T-cell (primary cell): ENCODE measurements at regions not wholly inside any gene's neighbourhood (a gene's known extent, or its start where the extent isn't known, plus 50 kb on each side); places are given as distances from the start of the nearest gene placed in this dataset.

ENCODE experiments used
- ATAC-seq, 4 experiments: fragments of 200-7000 bp in 3 of 4; fragments of 150-1000 bp in 1 of 4; cut with Tn5 transposase; replicated peaks in 1 of 4; 1 replicate in 3 of 4; 2 replicates in 1 of 4; pipeline ENCODE4 v1.10.0; 2021; ENCODE audit warnings: moderate library complexity in 3 of 4, mild to moderate bottlenecking in 2 of 4, moderate number of reproducible peaks in 1 of 4
- CTCF ChIA-PET, 2 donors: fragments of 300-600 bp; sonication (Branson Sonifier 250); formaldehyde crosslinking; loops; one replicate each; lab custom pipeline; 2022; ENCODE audit warnings: antibody characterized with exemption in 2 of 2; lab: Charles Lee
- POLR2A ChIA-PET, 2 donors: fragments of 300-600 bp; sonication (Branson Sonifier 250); formaldehyde crosslinking; loops; one replicate each; lab custom pipeline; 2022; ENCODE audit warnings: antibody characterized with exemption in 2 of 2; lab: Charles Lee
- DNase-seq, 35 experiments: peaks; one replicate each; pipeline versions ENCODE4 v3.0.0 to v3.0.0-alpha.2; 2013 to 2023
- H3K27ac ChIP-seq: one replicate; pipeline ENCODE4 v1.5.1; 2013; ENCODE audit warnings: low read length
- H3K27me3 ChIP-seq, 2 experiments: replicated peaks in 1 of 2; 1 replicate in 1 of 2; 2 replicates in 1 of 2; pipeline versions ENCODE4 v1.6.1 to v1.7.0; 2013; ENCODE audit warnings: low read length in 1 of 2, mixed read lengths in 1 of 2; ENCODE audit not compliant: control insufficient read depth in 2 of 2, insufficient read depth in 2 of 2; ENCODE audit errors: extremely low read depth in 1 of 2
- H3K36me3 ChIP-seq, 2 donors: 1 replicate in 1 of 2; 2 replicates in 1 of 2; pipeline versions ENCODE4 v1.6.1 to v1.7.0; 2013; ENCODE audit warnings: low read length in 1 of 2; ENCODE audit not compliant: control insufficient read depth in 2 of 2, insufficient read depth in 1 of 2; ENCODE audit errors: extremely low read depth in 1 of 2
- H3K4me1 ChIP-seq, 2 experiments: 1 replicate in 1 of 2; 2 replicates in 1 of 2; pipeline versions ENCODE4 v1.6.1 to v1.7.0; 2013; ENCODE audit warnings: low read length in 2 of 2, mixed read lengths in 1 of 2; ENCODE audit not compliant: insufficient read depth in 2 of 2, control insufficient read depth in 1 of 2; ENCODE audit errors: extremely low read depth in 1 of 2
- H3K4me3 ChIP-seq, 2 donors: 1 replicate in 1 of 2; 2 replicates in 1 of 2; pipeline versions ENCODE4 v1.5.1 to v1.7.0; 2013; ENCODE audit warnings: mild to moderate bottlenecking in 2 of 2, low read length in 1 of 2, moderate library complexity in 1 of 2; ENCODE audit not compliant: control insufficient read depth in 1 of 2; ENCODE audit errors: extremely low read depth in 1 of 2
- H3K9me3 ChIP-seq: 2 replicates; pipeline ENCODE4 v1.7.0; 2013
- H3K27ac Mint-ChIP-seq, 2 donors: one replicate each; pipeline ENCODE4 v1.8.0; 2020 to 2021; ENCODE audit warnings: mild to moderate bottlenecking in 2 of 2, mixed read lengths in 2 of 2
- H3K27me3 Mint-ChIP-seq, 2 donors: one replicate each; pipeline ENCODE4 v1.8.0; 2021 to 2022; ENCODE audit warnings: mixed read lengths in 2 of 2
- H3K36me3 Mint-ChIP-seq: one replicate; pipeline ENCODE4 v1.8.0; 2021; ENCODE audit warnings: mixed read lengths
- H3K4me1 Mint-ChIP-seq, 3 donors: one replicate each; pipeline ENCODE4 v1.8.0; 2020 to 2022; ENCODE audit warnings: mixed read lengths in 3 of 3, mild to moderate bottlenecking in 1 of 3
- H3K4me3 Mint-ChIP-seq, 3 donors: one replicate each; pipeline ENCODE4 v1.8.0; 2020 to 2022; ENCODE audit warnings: mild to moderate bottlenecking in 3 of 3, mixed read lengths in 3 of 3, moderate library complexity in 3 of 3
- H3K9me3 Mint-ChIP-seq, 3 donors: one replicate each; pipeline ENCODE4 v1.8.0; 2020 to 2022; ENCODE audit warnings: mixed read lengths in 3 of 3
- WGBS: methylation state at CpG from one replicate; pipeline ENCODE4 v1.1.5; 2013; ENCODE audit warnings: missing lambda C conversion rate; ENCODE audit not compliant: insufficient coverage; 5-methylcytosine and 5-hydroxymethylcytosine counted together

DNA sequence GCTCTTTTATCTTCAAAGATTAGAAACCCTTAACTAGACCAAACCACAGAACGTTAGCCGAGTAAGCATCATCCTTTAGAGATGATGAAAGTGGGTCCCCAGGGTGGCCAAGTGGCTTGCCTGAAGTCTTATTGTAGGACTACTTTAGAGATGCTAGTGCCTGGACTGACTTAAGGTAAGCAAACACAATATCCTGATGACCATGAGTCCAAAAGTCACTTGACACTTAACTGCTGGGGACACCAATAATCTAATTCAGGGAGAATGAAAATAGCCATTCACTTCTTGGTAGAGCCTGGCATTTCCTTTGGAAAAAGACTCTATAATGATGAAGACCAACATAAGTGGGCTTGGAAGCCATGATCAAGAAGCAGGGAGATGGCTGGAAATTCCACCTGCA, 225.3 kb upstream of the IRF2BP2 start:
- WGBS = no CpG with 5 or more reads among the region's 2 CpGs
- no peak overlapping the region for H3K27ac ChIP-seq
- peaks cover 0 to 1% of the 10 kb centered on the region in 2 donors for H3K27me3 Mint-ChIP-seq
- POLR2A ChIA-PET = interaction anchor here in 1 of 2 donors (0.7 kb wide), 1 partner anchor 135 kb away, joined by 3 read pairs; no protein-coding TSS in a partner anchor
- H3K4me1 Mint-ChIP-seq = peaks cover 10 to 21% (median 16%) of the 10 kb centered on the region in 3 donors
- no peaks in the 10 kb centered on the region for H3K36me3 ChIP-seq
- no peak for ATAC-seq
- DNase-seq = no peak
- no peak overlapping the region for H3K4me3 ChIP-seq
- CTCF ChIA-PET = no interaction called here
- H3K36me3 Mint-ChIP-seq = no peaks in the 10 kb centered on the region
- peaks cover 0 to 3% (median 0%) of the 10 kb centered on the region in 3 donors for H3K9me3 Mint-ChIP-seq
- no peaks in the 10 kb centered on the region for H3K9me3 ChIP-seq
- H3K4me3 Mint-ChIP-seq = no peak overlapping the region
- H3K27ac Mint-ChIP-seq = no peak overlapping the region
- H3K27me3 ChIP-seq = no peaks in the 10 kb centered on the region
- H3K4me1 ChIP-seq = peaks cover 4 to 8% of the 10 kb centered on the region in 2 experiments

DNA sequence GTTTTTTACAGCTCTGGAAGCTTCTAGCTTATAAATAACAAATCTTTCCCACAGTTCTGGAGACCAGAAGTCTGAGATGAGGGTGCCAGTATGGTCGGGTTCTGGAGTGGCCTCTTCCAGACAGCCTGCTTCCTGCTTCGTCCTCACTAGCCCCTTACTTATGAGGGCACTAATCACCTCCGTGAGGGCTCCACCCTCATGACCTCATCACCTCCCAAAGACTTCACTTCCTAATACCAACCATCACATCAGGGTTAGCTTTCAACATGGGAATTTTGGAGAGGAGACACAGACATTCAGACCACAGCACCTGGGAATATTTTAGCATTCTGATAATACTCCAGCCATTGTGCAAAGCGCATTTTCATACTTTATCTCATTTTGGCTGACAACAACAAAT, 223.7 kb upstream of the IRF2BP2 start:
- Histone ChIP-seq H3K4me1 (peaks cover 4 to 7% of the 10 kb centered on the region in 2 experiments), H3K27ac (no peak overlapping the region), H3K9me3 (no peaks in the 10 kb centered on the region), H3K36me3 (no peaks in the 10 kb centered on the region), H3K4me3 (no peak overlapping the region), H3K27me3 (no peaks in the 10 kb centered on the region)
- Mint-ChIP-seq H3K4me1 (peaks cover 13 to 26% (median 20%) of the 10 kb centered on the region in 3 donors), H3K9me3 (peaks cover 0 to 3% (median 0%) of the 10 kb centered on the region in 3 donors), H3K27me3 (peaks cover 0 to 1% of the 10 kb centered on the region in 2 donors), H3K4me3 (no peak overlapping the region), H3K27ac (no peak overlapping the region), H3K36me3 (no peaks in the 10 kb centered on the region)
- 96% methylated on average over 4 of the region's 4 CpGs for WGBS
- no peak for DNase-seq
- CTCF ChIA-PET = no interaction called here
- no peak for ATAC-seq
- POLR2A ChIA-PET = no interaction called here

DNA sequence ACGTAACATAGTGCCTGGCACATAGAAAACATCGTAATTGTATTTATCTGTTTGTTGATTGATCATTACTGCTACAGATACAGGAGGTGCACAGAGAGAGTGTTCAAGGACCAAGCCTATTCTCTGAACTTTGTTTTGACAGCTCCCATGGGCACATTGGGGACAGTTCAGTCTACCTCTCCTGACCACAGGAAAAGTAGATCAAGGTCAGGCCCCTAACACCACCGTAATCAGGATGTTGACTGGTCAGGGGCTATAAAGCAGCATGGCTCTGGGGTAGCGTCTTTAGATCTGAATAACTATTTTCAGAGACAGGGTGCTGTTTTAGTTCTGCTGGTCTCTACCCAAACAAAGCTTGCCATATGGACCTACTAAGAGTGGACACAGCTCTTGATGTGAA, 223.1 kb upstream of the IRF2BP2 start:
- H3K27ac Mint-ChIP-seq = no peak overlapping the region
- peaks cover 0 to 3% (median 0%) of the 10 kb centered on the region in 3 donors for H3K9me3 Mint-ChIP-seq
- DNase-seq (no peak), ATAC-seq (no peak)
- H3K36me3 ChIP-seq = no peaks in the 10 kb centered on the region
- H3K4me1 Mint-ChIP-seq = peaks cover 8 to 21% (median 15%) of the 10 kb centered on the region in 3 donors
- no peaks in the 10 kb centered on the region for H3K36me3 Mint-ChIP-seq
- peaks cover 0 to 2% of the 10 kb centered on the region in 2 experiments for H3K27me3 ChIP-seq
- H3K4me3 Mint-ChIP-seq = no peak overlapping the region
- peaks cover 0 to 1% of the 10 kb centered on the region in 2 donors for H3K27me3 Mint-ChIP-seq
- ChIA-PET CTCF (no interaction called here), POLR2A (no interaction called here)
- H3K27ac ChIP-seq = no peak overlapping the region
- no peak overlapping the region for H3K4me3 ChIP-seq
- WGBS = 100% methylated on average over 2 of the region's 4 CpGs
- peaks cover 0 to 3% of the 10 kb centered on the region in 2 experiments for H3K4me1 ChIP-seq
- H3K9me3 ChIP-seq = no peaks in the 10 kb centered on the region

- H3K36me3 Mint-ChIP-seq = no peaks in the 10 kb centered on the region
Observed at GRCh38 chr1:234827656-234828055, 217.7 kb upstream of the IRF2BP2 start.

DNA sequence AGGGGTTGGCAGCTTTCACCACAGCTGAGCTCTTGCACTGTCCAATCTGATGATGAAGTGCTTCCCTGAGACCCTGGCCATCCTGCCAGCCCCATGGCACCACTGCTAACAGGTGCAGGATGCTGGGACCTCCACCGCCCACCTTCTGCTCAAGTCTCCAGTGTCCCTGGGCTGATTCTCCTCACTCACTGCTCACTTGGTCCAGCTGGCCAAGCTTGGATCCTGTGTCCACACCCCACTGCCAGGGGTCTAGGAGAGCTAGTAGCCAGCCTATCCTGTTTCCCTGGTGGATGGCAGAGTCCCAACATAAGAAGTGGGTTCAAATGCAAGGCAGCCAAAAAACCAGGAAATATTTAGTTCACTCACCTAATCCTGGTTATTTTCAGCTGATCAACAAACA, 217.2 kb upstream of the IRF2BP2 start:
- Histone ChIP-seq H3K9me3 (no peaks in the 10 kb centered on the region), H3K4me3 (no peak overlapping the region), H3K27me3 (peaks cover 0 to 9% of the 10 kb centered on the region in 2 experiments), H3K27ac (no peak overlapping the region), H3K36me3 (no peaks in the 10 kb centered on the region), H3K4me1 (peaks cover 0 to 3% of the 10 kb centered on the region in 2 experiments)
- Mint-ChIP-seq H3K27ac (no peak overlapping the region), H3K9me3 (no peaks in the 10 kb centered on the region), H3K4me3 (no peak overlapping the region), H3K27me3 (peaks cover 0 to 1% of the 10 kb centered on the region in 2 donors), H3K36me3 (no peaks in the 10 kb centered on the region), H3K4me1 (peaks cover 5 to 27% (median 7%) of the 10 kb centered on the region in 3 donors)
- ChIA-PET POLR2A (interaction anchor here in 1 of 2 donors (0.6 kb wide), 1 partner anchor 73 kb away, joined by 3 read pairs; no protein-coding TSS in a partner anchor), CTCF (interaction anchor here in 1 of 2 donors (0.6 kb wide), 1 partner anchor 81 kb away, joined by 12 read pairs; no protein-coding TSS in a partner anchor)
- ATAC-seq (no peak), DNase-seq (no peak)
- WGBS = 100% methylated on average over 1 of the region's 1 CpG

More at GRCh38 chr1:234827656-234828055, 217.7 kb upstream of the IRF2BP2 start:
- POLR2A ChIA-PET = no interaction called here
- Mint-ChIP-seq H3K4me3 (no peak overlapping the region), H3K4me1 (peaks cover 5 to 27% (median 7%) of the 10 kb centered on the region in 3 donors), H3K27ac (no peak overlapping the region), H3K9me3 (no peaks in the 10 kb centered on the region), H3K27me3 (peaks cover 0 to 1% of the 10 kb centered on the region in 2 donors)
- no peaks in the 10 kb centered on the region for H3K36me3 ChIP-seq
- H3K4me1 ChIP-seq = peaks cover 0 to 3% of the 10 kb centered on the region in 2 experiments
- CTCF ChIA-PET = no interaction called here
- DNase-seq = no peak
- ATAC-seq = no peak
- peaks cover 0 to 9% of the 10 kb centered on the region in 2 experiments for H3K27me3 ChIP-seq
- H3K9me3 ChIP-seq = no peaks in the 10 kb centered on the region
- 94% methylated on average over 7 of the region's 7 CpGs for WGBS
- H3K4me3 ChIP-seq = no peak overlapping the region
- no peak overlapping the region for H3K27ac ChIP-seq

- Histone ChIP-seq H3K4me3 (no peak overlapping the region), H3K27me3 (peaks cover 0 to 9% of the 10 kb centered on the region in 2 experiments), H3K36me3 (no peaks in the 10 kb centered on the region), H3K9me3 (no peaks in the 10 kb centered on the region), H3K4me1 (peaks cover 0 to 3% of the 10 kb centered on the region in 2 experiments), H3K27ac (no peak overlapping the region)
- 100% methylated on average over 3 of the region's 7 CpGs for WGBS
- ATAC-seq = no peak
- Mint-ChIP-seq H3K27ac (no peak overlapping the region), H3K36me3 (no peaks in the 10 kb centered on the region), H3K9me3 (no peaks in the 10 kb centered on the region), H3K4me1 (peaks cover 5 to 27% (median 7%) of the 10 kb centered on the region in 3 donors), H3K4me3 (no peak overlapping the region), H3K27me3 (peaks cover 0 to 1% of the 10 kb centered on the region in 2 donors)
- DNase-seq = no peak
- POLR2A ChIA-PET = interaction anchor here in 1 of 2 donors (0.6 kb wide), 1 partner anchor 72 kb away, joined by 3 read pairs; no protein-coding TSS in a partner anchor
- CTCF ChIA-PET = no interaction called here
Observed at GRCh38 chr1:234826352-234826751, 216.4 kb upstream of the IRF2BP2 start.
